Right atrium auricular region (tissue), 2 donors: ENCODE measurements at regions not wholly inside any gene's neighbourhood (a gene's known extent, or its start where the extent isn't known, plus 50 kb on each side); places are given as distances from the start of the nearest gene placed in this dataset.

ENCODE experiments used
- DNase-seq: peaks from one replicate; pipeline ENCODE4 v3.0.0-alpha.2; 2019; ENCODE audit warnings: low spot score
- H3K27ac ChIP-seq, 2 donors: fragments of 200-600 bp; sonication (generic); 1 replicate in 1 of 2; 2 replicates in 1 of 2; pipeline ENCODE4 v1.5.1; 2016 to 2019
- H3K27me3 ChIP-seq, 2 donors: fragments of 200-600 bp; sonication (generic); one replicate each; pipeline versions ENCODE4 v1.5.1 to v1.6.0; 2017 to 2019
- H3K36me3 ChIP-seq: fragments of 200-600 bp; sonication (generic); one replicate; pipeline ENCODE4 v1.5.1; 2016
- H3K4me1 ChIP-seq, 2 donors: fragments of 200-600 bp; sonication (generic); one replicate each; pipeline versions ENCODE4 v1.5.1 to v1.6.0; 2017 to 2019
- H3K4me3 ChIP-seq, 2 donors: fragments of 200-600 bp; sonication (generic); 1 replicate in 1 of 2; 2 replicates in 1 of 2; pipeline ENCODE4 v1.5.1; 2017 to 2019; ENCODE audit warnings: mild to moderate bottlenecking in 1 of 2, moderate library complexity in 1 of 2
- H3K9me3 ChIP-seq, 2 donors: fragments of 200-600 bp; sonication (generic); one replicate each; pipeline ENCODE4 v1.5.1; 2019
- CTCF ChIP-seq, 2 donors: fragments of 200-600 bp; sonication (generic); IDR thresholded peaks; one replicate each; pipeline ENCODE4 v1.5.1; 2019; ENCODE audit warnings: antibody characterized with exemption in 2 of 2

DNA sequence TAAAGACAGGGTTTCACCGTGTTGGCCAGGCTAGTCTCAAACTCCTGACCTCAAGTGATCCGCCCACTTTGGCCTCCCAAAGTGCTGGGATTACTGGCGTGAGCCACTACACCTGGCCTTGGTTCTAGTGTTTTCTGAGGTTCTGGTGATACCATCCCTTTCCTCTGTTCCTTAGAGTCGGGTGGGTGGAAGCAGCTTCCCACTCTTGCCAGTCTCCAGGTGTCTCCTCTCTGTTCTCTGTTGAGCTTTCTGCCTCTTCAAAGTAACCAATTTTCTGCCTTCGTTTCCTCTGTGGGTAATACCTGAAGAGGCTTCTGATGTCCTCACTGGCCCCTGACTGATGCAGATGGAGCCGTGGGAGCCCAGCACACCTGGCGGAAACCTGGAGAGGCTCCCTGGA, 53.4 kb upstream of the LHX5 start:
- Histone ChIP-seq H3K27ac (no peak overlapping the region), H3K36me3 (no peaks in the 10 kb centered on the region), H3K4me1 (peaks cover 0 to under 1% of the 10 kb centered on the region in 2 donors), H3K27me3 (peaks cover 0 to 2% of the 10 kb centered on the region in 2 donors), H3K4me3 (no peak overlapping the region), H3K9me3 (no peaks in the 10 kb centered on the region)
- TF ChIP-seq CTCF (IDR thresholded peaks at IDR 0.05): no peak
- DNase-seq: no peak

DNA sequence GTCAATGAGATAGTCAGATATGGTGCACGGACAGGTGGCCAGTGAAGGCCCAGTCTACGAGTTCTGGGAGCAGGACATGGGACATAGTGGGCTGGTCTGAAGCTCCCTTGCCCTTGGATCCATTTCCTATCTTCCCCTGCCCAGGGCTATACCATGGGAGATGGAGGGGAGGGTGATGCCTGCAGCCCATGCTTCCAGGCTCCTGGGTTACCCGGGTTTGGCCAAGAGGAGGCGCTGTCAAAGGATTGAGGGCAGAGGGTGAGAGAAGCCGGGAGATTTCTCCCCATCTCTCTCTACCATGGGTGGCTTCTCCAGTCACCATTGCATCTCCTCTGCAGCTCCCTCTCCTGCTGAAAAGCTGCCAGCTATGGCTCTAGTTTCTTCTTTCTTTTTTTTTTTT, 52.8 kb upstream of the LHX5 start:
- Histone ChIP-seq H3K4me3 (no peak overlapping the region), H3K4me1 (peaks cover 0 to 6% of the 10 kb centered on the region in 2 donors), H3K27me3 (peaks cover 3 to 8% of the 10 kb centered on the region in 2 donors), H3K27ac (no peak overlapping the region), H3K36me3 (no peaks in the 10 kb centered on the region), H3K9me3 (no peaks in the 10 kb centered on the region)
- DNase-seq: no peak
- TF ChIP-seq CTCF (IDR thresholded peaks at IDR 0.05): no peak

- Histone ChIP-seq H3K9me3 (peaks cover 0 to 4% of the 10 kb centered on the region in 2 donors), H3K4me1 (peaks cover 0 to 8% of the 10 kb centered on the region in 2 donors), H3K27ac (no peak overlapping the region), H3K4me3 (no peak overlapping the region), H3K27me3 (peaks cover 6 to 10% of the 10 kb centered on the region in 2 donors), H3K36me3 (no peaks in the 10 kb centered on the region)
- TF ChIP-seq CTCF (IDR thresholded peaks at IDR 0.05): no peak
- no peak for DNase-seq
Measured at GRCh38 chr12:113521708-113522107, 50.0 kb upstream of the LHX5 start.
